GM12865 (cell line): ENCODE measurements at regions not wholly inside any gene's neighbourhood (a gene's known extent, or its start where the extent isn't known, plus 50 kb on each side); places are given as distances from the start of the nearest gene placed in this dataset.

ENCODE experiments used
- DNase-seq: peaks from one replicate; pipeline ENCODE4 v3.0.0; 2010; ENCODE audit warnings: low read depth
- H3K4me3 ChIP-seq: 2 replicates; pipeline ENCODE4 v1.5.1; 2011; ENCODE audit warnings: mild to moderate bottlenecking, low read depth, low read length, control low read depth
- CTCF ChIP-seq: IDR thresholded peaks from 2 replicates; pipeline ENCODE4 v1.5.1; 2011; ENCODE audit warnings: low read length, control low read depth, low read depth, inconsistent platforms; ENCODE audit not compliant: insufficient read depth; ENCODE audit errors: missing control alignments

DNA sequence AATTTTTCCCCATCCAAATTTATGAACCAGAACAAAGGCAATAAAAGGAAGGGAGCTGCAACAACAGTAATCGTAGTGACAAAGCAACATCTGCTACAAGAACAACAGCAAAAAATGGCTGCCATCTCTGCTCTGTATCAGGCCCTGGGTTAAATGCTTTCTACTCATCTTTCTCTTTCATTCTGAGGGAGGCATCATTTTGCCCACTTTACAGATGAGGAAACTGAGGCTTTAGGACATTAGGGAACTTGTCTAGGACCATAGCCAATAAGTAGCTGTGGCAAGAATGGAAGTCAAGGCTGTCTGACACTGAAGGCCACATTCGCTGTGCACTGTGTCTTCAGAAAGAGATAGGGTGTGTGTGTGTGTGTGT, 192.4 kb upstream of the NUDT4 start:
- H3K4me3 ChIP-seq = no peak overlapping the region
- no peak for DNase-seq
- TF ChIP-seq CTCF = no peak

DNA sequence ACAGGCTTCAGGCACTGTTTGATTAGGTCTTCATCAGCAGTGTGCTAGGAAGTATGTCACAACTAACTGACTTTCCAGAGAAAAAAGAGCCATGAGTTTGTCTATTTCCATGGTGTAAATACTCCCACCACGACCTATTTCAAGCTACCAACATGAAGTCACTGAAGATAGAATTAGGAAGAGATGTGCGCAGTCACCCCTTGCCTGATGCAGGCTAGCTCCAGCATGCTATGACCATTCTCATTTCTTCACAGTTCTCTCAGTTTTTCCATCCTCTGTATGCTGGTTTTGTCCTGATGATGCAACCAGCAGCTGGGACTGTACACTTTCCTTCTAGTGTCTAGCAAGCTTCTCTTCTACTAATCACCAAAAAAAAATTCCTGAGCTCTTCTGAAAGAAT, 191.6 kb upstream of the NUDT4 start:
- DNase-seq = no peak
- H3K4me3 ChIP-seq = no peak overlapping the region
- no peak for TF ChIP-seq CTCF

DNA sequence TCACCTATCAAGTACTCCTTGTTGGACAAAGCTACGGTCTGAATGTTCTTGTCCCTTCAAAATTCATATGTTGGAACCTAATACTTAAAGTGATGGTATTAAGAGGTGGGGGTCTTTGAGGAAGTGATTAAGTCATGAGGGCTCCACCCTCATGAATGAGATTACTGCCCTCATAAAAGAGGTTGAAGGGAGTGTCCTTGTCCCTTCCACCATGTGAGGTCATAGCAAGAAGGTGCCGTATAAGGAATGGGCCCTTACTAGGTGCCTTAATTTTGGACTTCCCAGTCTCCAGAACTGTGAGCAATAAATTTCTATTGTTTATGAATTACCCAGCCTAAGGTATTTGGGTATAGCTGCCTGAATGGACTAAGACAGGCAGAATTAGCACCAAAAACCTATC, 191.1 kb upstream of the NUDT4 start:
- TF ChIP-seq CTCF = no peak
- no peak overlapping the region for H3K4me3 ChIP-seq
- DNase-seq = no peak

GRCh38 chr12:93191423-93191822, 186.3 kb upstream of the NUDT4 start:
- TF ChIP-seq CTCF = no peak
- H3K4me3 ChIP-seq = no peak overlapping the region
- no peak for DNase-seq

DNA sequence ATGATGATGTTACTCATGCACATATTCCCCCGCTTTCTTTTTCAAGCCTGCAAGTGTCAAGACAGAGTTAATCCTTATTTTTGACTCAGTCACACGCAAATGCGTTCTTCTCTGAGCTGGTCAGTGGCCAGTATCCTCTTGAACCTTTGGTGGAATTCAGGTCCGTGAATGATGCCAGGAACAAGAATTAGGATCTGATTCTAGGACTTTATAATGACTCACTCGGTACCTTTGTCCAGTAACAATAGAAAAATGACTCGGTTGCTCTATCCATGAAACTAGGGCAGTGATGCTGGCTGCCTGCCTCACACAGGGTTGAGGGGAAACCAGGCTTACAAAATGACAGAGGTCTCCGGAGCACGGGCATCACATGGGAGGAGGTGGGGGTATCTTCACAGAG, 185.8 kb upstream of the NUDT4 start:
- no peak for TF ChIP-seq CTCF
- H3K4me3 ChIP-seq = no peak overlapping the region
- no peak for DNase-seq

GRCh38 chr12:93192878-93193277, 184.8 kb upstream of the NUDT4 start:
- H3K4me3 ChIP-seq = no peak overlapping the region
- TF ChIP-seq CTCF = no peak
- no peak for DNase-seq

DNA sequence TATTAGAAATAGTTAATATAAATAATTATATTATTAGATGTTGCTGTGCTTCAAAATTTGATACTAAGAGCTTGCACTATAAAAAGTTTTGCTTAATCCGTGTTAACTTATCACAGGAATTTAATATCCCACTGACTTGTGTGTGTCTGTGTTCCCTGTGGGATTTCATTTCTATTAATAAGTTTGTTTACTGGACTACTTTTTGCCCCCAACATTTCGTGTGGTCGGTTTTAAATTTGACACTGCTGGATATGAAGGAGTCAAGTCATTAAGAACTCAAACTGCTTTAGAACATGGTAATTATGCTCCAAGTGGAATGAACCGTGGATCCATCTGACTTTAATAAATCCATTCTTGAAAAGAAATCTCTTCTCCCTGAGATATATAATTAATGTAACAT, 182.2 kb upstream of the NUDT4 start:
- H3K4me3 ChIP-seq = no peak overlapping the region
- no peak for TF ChIP-seq CTCF
- no peak for DNase-seq
